ENCODE measurements at regions not wholly inside any gene's neighbourhood (a gene's known extent, or its start where the extent isn't known, plus 50 kb on each side); places are given as distances from the start of the nearest gene placed in this dataset.

DNA sequence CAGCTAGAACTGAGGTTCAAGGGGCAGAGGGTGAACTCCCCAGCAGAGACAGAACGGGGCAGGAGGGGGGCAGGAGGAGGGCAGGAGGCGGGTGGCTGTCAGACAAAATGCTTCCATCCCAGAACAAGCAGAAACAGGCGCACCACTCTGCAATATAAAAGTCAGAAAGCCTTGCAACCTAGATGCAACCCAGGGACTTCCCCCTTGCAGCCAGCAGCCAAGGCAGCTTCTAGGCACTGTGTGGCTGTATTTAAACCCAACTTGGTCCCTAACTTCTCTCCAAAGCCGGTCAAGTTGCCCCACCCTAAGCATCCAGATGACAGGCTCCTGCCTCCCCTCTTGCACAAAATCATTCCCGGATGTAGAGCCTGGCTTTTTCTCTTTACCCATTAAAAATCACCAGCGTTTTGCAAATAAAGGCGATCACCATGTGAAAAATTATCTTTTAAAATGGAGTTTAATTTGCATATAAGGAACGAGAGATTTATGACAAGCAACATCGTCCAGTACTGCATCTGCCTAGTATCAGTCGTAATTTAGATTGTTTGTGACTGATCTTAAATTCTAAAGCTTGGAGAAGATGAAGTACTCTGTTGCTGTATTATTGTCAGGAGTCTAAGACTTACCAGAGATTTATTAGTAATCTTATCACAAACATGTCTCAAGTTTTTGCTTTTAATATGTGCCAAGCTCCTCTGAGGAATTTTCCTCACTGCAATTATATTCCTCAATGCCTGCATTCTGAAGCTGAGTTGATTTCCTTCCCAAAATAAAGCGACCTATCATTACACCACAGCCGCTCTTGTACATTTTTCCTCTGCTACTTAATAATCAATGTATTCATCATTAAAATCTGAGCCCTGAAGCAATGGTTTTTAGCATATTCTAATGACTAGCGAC, 307.1 kb upstream of the ZNF507 start:
- DNase-seq = no peak
- H3K36me3 ChIP-seq (ENCODE audit: insufficient read depth, low read length) = no peaks in the 10 kb centered on the region

DNA sequence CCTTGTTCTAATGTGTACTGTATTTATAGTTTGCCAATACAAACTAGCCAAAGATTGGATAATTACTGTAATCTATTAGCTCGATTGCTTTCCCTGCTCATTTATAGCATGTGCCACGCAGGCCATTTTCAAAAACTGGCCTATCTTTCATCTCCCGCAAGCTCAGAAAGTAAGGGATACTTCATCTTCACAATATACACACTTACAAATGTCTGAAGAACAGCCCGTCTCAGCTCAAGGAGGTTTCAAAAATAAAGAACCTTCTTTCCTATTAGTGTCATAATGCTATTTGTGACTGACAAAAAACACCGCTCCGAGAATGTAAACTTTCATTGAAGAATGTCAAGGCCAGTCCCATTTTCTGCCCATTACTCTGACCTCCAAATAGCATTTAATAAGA, 306.4 kb upstream of the ZNF507 start:
- Histone ChIP-seq H3K9ac (ENCODE audit: low read length) (no peak overlapping the region), H3K27ac (ENCODE audit: low read length) (no peak overlapping the region), H3K79me2 (ENCODE audit: low read length) (no peaks in the 10 kb centered on the region), H2AFZ (ENCODE audit: low read length) (no peak overlapping the region), H3K4me3 (ENCODE audit: low read length) (no peak overlapping the region), H3K4me1 (ENCODE audit: low read length) (no peaks in the 10 kb centered on the region), H3K36me3 (ENCODE audit: insufficient read depth, low read length) (no peaks in the 10 kb centered on the region), H3K9me3 (ENCODE audit: low read length) (no peaks in the 10 kb centered on the region), H3K9me2 (replicated peaks; ENCODE audit: insufficient read depth, low read length) (no peaks in the 10 kb centered on the region), H3K27me3 (ENCODE audit: low read length) (no peaks in the 10 kb centered on the region), H4K20me1 (ENCODE audit: insufficient read depth, low read depth, low read length) (no peaks in the 10 kb centered on the region), H3K4me2 (ENCODE audit: low read depth, low read length, poor library complexity, severe bottlenecking) (no peak overlapping the region)
- no peak for DNase-seq

More for the DNA sequence above, 307.1 kb upstream of the ZNF507 start:
- Histone ChIP-seq H3K9me2 (replicated peaks; ENCODE audit: insufficient read depth, low read length) (no peaks in the 10 kb centered on the region), H3K9ac (ENCODE audit: low read length) (no peak overlapping the region), H3K4me1 (ENCODE audit: low read length) (no peaks in the 10 kb centered on the region), H3K9me3 (ENCODE audit: low read length) (no peaks in the 10 kb centered on the region), H4K20me1 (ENCODE audit: insufficient read depth, low read depth, low read length) (no peaks in the 10 kb centered on the region), H3K27me3 (ENCODE audit: low read length) (no peaks in the 10 kb centered on the region), H2AFZ (ENCODE audit: low read length) (no peak overlapping the region), H3K4me3 (ENCODE audit: low read length) (no peak overlapping the region), H3K4me2 (ENCODE audit: low read depth, low read length, poor library complexity, severe bottlenecking) (no peak overlapping the region), H3K79me2 (ENCODE audit: low read length) (no peaks in the 10 kb centered on the region), H3K27ac (ENCODE audit: low read length) (no peak overlapping the region)

- Histone ChIP-seq H3K9me2 (replicated peaks; ENCODE audit: insufficient read depth, low read length) (no peaks in the 10 kb centered on the region), H3K36me3 (ENCODE audit: insufficient read depth, low read length) (no peaks in the 10 kb centered on the region), H3K4me3 (ENCODE audit: low read length) (no peak overlapping the region), H3K4me2 (ENCODE audit: low read depth, low read length, poor library complexity, severe bottlenecking) (no peak overlapping the region), H3K79me2 (ENCODE audit: low read length) (no peaks in the 10 kb centered on the region), H4K20me1 (ENCODE audit: insufficient read depth, low read depth, low read length) (no peaks in the 10 kb centered on the region), H3K27me3 (ENCODE audit: low read length) (no peaks in the 10 kb centered on the region), H3K4me1 (ENCODE audit: low read length) (no peaks in the 10 kb centered on the region), H3K9ac (ENCODE audit: low read length) (no peak overlapping the region), H2AFZ (ENCODE audit: low read length) (no peak overlapping the region), H3K9me3 (ENCODE audit: low read length) (no peaks in the 10 kb centered on the region), H3K27ac (ENCODE audit: low read length) (no peak overlapping the region)
- no peak for DNase-seq
Observed at GRCh38 chr19:32039440-32039839, 306.0 kb upstream of the ZNF507 start.

DNA sequence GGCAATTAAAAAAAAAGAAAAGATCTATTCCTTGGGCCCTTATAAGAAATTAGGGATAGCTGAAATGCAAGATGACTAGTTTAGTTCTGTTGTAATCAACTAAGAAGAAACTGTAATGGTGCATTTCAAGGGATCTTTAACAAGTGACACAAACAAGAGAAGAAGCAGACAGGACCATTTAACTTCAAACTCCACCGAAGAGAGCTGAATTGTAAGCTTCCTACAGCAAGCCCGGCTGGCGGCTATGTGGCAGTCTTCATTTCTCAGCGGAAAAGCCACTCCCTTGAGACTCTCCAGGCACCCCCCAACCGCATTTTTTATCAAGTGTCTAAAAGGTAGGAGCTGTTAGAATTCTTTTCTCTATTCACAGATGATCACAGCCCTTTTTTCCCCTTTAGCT, 305.2 kb upstream of the ZNF507 start:
- Histone ChIP-seq H3K27me3 (ENCODE audit: low read length) (no peaks in the 10 kb centered on the region), H3K9ac (ENCODE audit: low read length) (no peak overlapping the region), H3K4me2 (ENCODE audit: low read depth, low read length, poor library complexity, severe bottlenecking) (no peak overlapping the region), H3K79me2 (ENCODE audit: low read length) (no peaks in the 10 kb centered on the region), H4K20me1 (ENCODE audit: insufficient read depth, low read depth, low read length) (no peaks in the 10 kb centered on the region), H3K36me3 (ENCODE audit: insufficient read depth, low read length) (no peaks in the 10 kb centered on the region), H3K27ac (ENCODE audit: low read length) (no peak overlapping the region), H2AFZ (ENCODE audit: low read length) (no peak overlapping the region), H3K9me3 (ENCODE audit: low read length) (no peaks in the 10 kb centered on the region), H3K9me2 (replicated peaks; ENCODE audit: insufficient read depth, low read length) (no peaks in the 10 kb centered on the region), H3K4me3 (ENCODE audit: low read length) (no peak overlapping the region), H3K4me1 (ENCODE audit: low read length) (no peaks in the 10 kb centered on the region)
- no peak for DNase-seq

- Histone ChIP-seq H4K20me1 (ENCODE audit: insufficient read depth, low read depth, low read length) (no peaks in the 10 kb centered on the region), H3K27me3 (ENCODE audit: low read length) (no peaks in the 10 kb centered on the region), H3K36me3 (ENCODE audit: insufficient read depth, low read length) (no peaks in the 10 kb centered on the region), H3K9ac (ENCODE audit: low read length) (no peak overlapping the region), H2AFZ (ENCODE audit: low read length) (no peak overlapping the region), H3K4me1 (ENCODE audit: low read length) (no peaks in the 10 kb centered on the region), H3K4me2 (ENCODE audit: low read depth, low read length, poor library complexity, severe bottlenecking) (no peak overlapping the region), H3K4me3 (ENCODE audit: low read length) (no peak overlapping the region), H3K9me2 (replicated peaks; ENCODE audit: insufficient read depth, low read length) (no peaks in the 10 kb centered on the region), H3K79me2 (ENCODE audit: low read length) (no peaks in the 10 kb centered on the region), H3K9me3 (ENCODE audit: low read length) (no peaks in the 10 kb centered on the region), H3K27ac (ENCODE audit: low read length) (no peak overlapping the region)
- peak; percentile 64 for DNase-seq
Observed at GRCh38 chr19:32041681-32042292, 303.6 kb upstream of the ZNF507 start.

DNA sequence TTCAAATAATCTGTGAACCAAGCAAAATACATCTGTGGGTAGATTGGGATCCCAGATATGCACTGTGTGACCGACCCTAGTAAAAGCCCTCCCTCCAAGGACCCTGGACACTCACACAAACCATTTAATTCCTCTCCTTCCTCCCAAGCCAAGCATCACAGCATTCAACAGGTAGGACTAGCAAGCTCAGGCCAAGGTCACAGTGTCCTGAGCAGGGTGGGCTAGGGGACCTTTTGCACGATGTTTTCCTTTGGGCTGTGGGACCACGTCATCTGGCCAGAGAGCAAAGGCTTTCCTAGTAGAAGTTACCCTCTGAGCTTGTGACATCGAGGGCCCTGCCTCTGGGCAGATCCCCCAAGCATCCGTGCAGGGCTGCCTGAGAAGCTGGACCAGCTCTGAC, 297.6 kb upstream of the ZNF507 start:
- no peaks in the 10 kb centered on the region for H3K36me3 ChIP-seq (ENCODE audit: insufficient read depth, low read length)
- H2AFZ ChIP-seq (ENCODE audit: low read length) = no peak overlapping the region
- no peaks in the 10 kb centered on the region for H3K9me3 ChIP-seq (ENCODE audit: low read length)
- H3K79me2 ChIP-seq (ENCODE audit: low read length) = no peaks in the 10 kb centered on the region
- H3K4me3 ChIP-seq (ENCODE audit: low read length) = no peak overlapping the region
- no peak overlapping the region for H3K9ac ChIP-seq (ENCODE audit: low read length)
- no peaks in the 10 kb centered on the region for H3K27me3 ChIP-seq (ENCODE audit: low read length)
- H3K4me2 ChIP-seq (ENCODE audit: low read depth, low read length, poor library complexity, severe bottlenecking) = no peak overlapping the region
- H3K4me1 ChIP-seq (ENCODE audit: low read length) = no peaks in the 10 kb centered on the region
- no peak overlapping the region for H3K27ac ChIP-seq (ENCODE audit: low read length)
- H3K9me2 ChIP-seq (replicated peaks; ENCODE audit: insufficient read depth, low read length) = no peaks in the 10 kb centered on the region
- H4K20me1 ChIP-seq (ENCODE audit: insufficient read depth, low read depth, low read length) = no peaks in the 10 kb centered on the region
- DNase-seq = no peak

DNA sequence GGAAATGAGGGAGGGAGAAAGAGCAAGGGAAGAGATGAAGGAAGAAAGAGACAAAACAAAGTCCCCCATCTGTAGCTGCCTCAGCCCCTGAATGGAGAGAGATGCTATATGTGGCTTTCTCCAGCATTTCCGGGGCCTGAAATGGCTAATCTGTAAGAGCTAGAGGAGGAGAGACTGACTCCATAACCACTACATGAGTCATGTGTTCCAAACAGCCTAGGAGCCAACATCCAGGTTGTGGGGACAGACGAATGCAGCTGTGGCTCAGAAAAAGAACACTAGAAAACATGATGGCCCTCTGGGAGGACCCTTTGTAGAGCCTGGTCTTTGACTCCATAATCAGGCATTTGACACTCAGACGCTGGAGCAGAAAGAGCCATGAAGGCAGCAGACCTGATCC, 292.0 kb upstream of the ZNF507 start:
- Histone ChIP-seq H3K27ac (ENCODE audit: low read length) (no peak overlapping the region), H3K9me2 (replicated peaks; ENCODE audit: insufficient read depth, low read length) (no peaks in the 10 kb centered on the region), H3K79me2 (ENCODE audit: low read length) (no peaks in the 10 kb centered on the region), H3K9ac (ENCODE audit: low read length) (no peak overlapping the region), H3K4me3 (ENCODE audit: low read length) (no peak overlapping the region), H4K20me1 (ENCODE audit: insufficient read depth, low read depth, low read length) (no peaks in the 10 kb centered on the region), H3K27me3 (ENCODE audit: low read length) (no peaks in the 10 kb centered on the region), H3K36me3 (ENCODE audit: insufficient read depth, low read length) (no peaks in the 10 kb centered on the region), H3K4me1 (ENCODE audit: low read length) (peaks cover 3% of the 10 kb centered on the region; the same call in 1 of the 2 replicates), H3K9me3 (ENCODE audit: low read length) (no peaks in the 10 kb centered on the region), H2AFZ (ENCODE audit: low read length) (no peak overlapping the region), H3K4me2 (ENCODE audit: low read depth, low read length, poor library complexity, severe bottlenecking) (no peak overlapping the region)
- DNase-seq = no peak

DNA sequence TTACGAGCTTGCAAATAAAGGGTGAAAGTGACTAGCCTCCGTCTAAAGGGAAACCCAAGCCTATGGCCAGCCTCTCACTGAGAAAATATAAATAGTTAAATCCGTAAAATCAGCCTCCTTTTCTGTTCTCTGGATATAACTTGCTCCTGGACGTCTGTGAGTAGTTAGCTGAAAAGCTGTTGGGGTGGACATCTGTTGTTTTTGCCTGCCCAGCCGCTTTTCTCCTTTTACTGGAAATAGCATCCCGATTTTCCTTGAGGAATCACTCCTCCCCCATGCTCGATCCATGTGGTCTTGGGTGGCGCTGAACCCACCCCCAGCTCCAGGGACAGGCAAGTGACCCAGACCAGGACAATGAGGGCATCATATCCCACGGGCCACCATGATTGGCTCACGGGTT, 291.5 kb upstream of the ZNF507 start:
- H3K79me2 ChIP-seq (ENCODE audit: low read length) = no peaks in the 10 kb centered on the region
- no peaks in the 10 kb centered on the region for H4K20me1 ChIP-seq (ENCODE audit: insufficient read depth, low read depth, low read length)
- H2AFZ ChIP-seq (ENCODE audit: low read length) = no peak overlapping the region
- no peak overlapping the region for H3K4me2 ChIP-seq (ENCODE audit: low read depth, low read length, poor library complexity, severe bottlenecking)
- no peak for DNase-seq
- no peak overlapping the region for H3K9ac ChIP-seq (ENCODE audit: low read length)
- peaks cover 3% of the 10 kb centered on the region; the same call in 1 of the 2 replicates for H3K4me1 ChIP-seq (ENCODE audit: low read length)
- H3K4me3 ChIP-seq (ENCODE audit: low read length) = no peak overlapping the region
- H3K27ac ChIP-seq (ENCODE audit: low read length) = no peak overlapping the region
- no peaks in the 10 kb centered on the region for H3K27me3 ChIP-seq (ENCODE audit: low read length)
- H3K9me2 ChIP-seq (replicated peaks; ENCODE audit: insufficient read depth, low read length) = no peaks in the 10 kb centered on the region
- no peaks in the 10 kb centered on the region for H3K36me3 ChIP-seq (ENCODE audit: insufficient read depth, low read length)
- no peaks in the 10 kb centered on the region for H3K9me3 ChIP-seq (ENCODE audit: low read length)
